OCI-LY3 (cell line): ENCODE measurements at regions not wholly inside any gene's neighbourhood (a gene's known extent, or its start where the extent isn't known, plus 50 kb on each side); places are given as distances from the start of the nearest gene placed in this dataset.

ENCODE experiments used
- EZH2phosphoT487 ChIP-seq: fragments of 200-600 bp; shearing (Covaris generic); IDR thresholded peaks from 2 replicates; pipeline ENCODE4 v1.6.1; 2018; ENCODE audit warnings: antibody characterized with exemption, mixed run types, low read depth
- TF ChIP-seq, protein P1 (sequence below): fragments of 200-600, 300-600 bp; sonication (generic); IDR thresholded peaks from 2 replicates; pipeline ENCODE4 v1.5.1; 2014; ENCODE audit warnings: antibody characterized with exemption, low read length, low read depth

- TF ChIP-seq, protein P1, sequence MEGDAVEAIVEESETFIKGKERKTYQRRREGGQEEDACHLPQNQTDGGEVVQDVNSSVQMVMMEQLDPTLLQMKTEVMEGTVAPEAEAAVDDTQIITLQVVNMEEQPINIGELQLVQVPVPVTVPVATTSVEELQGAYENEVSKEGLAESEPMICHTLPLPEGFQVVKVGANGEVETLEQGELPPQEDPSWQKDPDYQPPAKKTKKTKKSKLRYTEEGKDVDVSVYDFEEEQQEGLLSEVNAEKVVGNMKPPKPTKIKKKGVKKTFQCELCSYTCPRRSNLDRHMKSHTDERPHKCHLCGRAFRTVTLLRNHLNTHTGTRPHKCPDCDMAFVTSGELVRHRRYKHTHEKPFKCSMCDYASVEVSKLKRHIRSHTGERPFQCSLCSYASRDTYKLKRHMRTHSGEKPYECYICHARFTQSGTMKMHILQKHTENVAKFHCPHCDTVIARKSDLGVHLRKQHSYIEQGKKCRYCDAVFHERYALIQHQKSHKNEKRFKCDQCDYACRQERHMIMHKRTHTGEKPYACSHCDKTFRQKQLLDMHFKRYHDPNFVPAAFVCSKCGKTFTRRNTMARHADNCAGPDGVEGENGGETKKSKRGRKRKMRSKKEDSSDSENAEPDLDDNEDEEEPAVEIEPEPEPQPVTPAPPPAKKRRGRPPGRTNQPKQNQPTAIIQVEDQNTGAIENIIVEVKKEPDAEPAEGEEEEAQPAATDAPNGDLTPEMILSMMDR = no peak
- TF ChIP-seq EZH2phosphoT487 = no peak
Observed at GRCh38 chr9:85171163-85171562, 501.6 kb downstream of the NTRK2 start.
